A673 (cell line): ENCODE measurements at regions not wholly inside any gene's neighbourhood (a gene's known extent, or its start where the extent isn't known, plus 50 kb on each side); places are given as distances from the start of the nearest gene placed in this dataset.
"Not testable (repeated sequence)": the region's sequence is repeated elsewhere in the genome, so short reads cannot be mapped to it uniquely, and the experiment has no call there.

Experiments
- EZH2 ChIP-seq: fragments of 200-600 bp; sonication (generic); IDR thresholded peaks from 2 replicates; pipeline ENCODE4 v1.6.1; 2017; ENCODE audit warnings: borderline replicate concordance, low read depth, mild to moderate bottlenecking, mixed read lengths, antibody characterized with exemption, low read length; ENCODE audit not compliant: poor library complexity, severe bottlenecking
- TF ChIP-seq, protein P1 (sequence below): fragments of 300-800, 200-600 bp; sonication (generic); conservative IDR thresholded peaks from 2 replicates; pipeline ENCODE4 v1.5.1; 2017; ENCODE audit warnings: low read depth, mild to moderate bottlenecking, antibody characterized with exemption, low read length, moderate library complexity, mixed read lengths

DNA sequence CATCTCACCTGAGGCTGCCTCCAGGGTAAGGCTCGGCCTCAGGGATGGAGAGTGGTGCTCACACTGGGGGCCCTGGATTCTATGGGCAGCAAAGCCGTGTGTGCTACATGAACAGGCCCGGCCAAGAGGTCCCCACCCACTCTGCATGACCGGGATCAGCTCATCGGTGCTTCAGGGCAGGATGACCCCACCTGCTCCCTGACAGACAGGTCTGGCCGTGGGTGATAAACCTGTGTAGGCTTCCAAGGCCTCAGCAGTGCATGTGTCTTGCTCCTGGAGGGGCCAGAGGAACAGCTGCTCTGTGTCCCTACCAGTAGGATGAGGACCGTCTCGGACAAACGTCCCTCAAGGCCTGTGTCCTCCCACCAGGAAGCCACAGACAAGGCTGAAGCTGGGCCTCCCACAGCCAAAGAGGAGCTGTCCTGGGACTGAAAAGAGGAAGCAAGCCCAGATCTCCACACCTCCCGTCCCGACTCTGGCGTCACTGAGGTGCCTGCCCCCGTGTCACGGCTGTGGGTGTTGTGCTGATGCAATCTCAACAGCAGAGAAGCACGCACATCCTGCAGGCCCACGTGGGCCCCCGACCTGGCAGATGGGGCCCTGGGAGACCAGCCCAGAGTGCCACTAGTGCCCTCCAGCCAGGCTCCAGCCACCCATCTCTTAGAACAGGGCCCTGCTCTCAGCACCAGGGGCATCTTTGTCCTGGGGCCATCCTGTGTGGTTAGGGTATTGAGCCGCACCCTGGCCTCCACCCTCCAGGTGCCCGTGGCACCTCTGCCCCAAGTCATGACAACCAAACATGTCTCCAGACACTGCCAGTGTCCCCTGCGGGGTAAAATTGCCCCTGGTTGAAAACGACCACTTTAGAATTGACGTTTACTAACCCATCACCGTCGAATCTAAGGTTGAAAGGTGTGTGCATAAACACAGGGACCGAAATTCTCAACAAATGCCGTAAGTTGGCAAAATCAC is 5455.9 kb upstream of the TPTE start:
- TF ChIP-seq, protein P1, sequence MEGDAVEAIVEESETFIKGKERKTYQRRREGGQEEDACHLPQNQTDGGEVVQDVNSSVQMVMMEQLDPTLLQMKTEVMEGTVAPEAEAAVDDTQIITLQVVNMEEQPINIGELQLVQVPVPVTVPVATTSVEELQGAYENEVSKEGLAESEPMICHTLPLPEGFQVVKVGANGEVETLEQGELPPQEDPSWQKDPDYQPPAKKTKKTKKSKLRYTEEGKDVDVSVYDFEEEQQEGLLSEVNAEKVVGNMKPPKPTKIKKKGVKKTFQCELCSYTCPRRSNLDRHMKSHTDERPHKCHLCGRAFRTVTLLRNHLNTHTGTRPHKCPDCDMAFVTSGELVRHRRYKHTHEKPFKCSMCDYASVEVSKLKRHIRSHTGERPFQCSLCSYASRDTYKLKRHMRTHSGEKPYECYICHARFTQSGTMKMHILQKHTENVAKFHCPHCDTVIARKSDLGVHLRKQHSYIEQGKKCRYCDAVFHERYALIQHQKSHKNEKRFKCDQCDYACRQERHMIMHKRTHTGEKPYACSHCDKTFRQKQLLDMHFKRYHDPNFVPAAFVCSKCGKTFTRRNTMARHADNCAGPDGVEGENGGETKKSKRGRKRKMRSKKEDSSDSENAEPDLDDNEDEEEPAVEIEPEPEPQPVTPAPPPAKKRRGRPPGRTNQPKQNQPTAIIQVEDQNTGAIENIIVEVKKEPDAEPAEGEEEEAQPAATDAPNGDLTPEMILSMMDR, result not testable (repeated sequence)
- TF ChIP-seq EZH2, result not testable (repeated sequence)
